ENCODE measurements at regions not wholly inside any gene's neighbourhood (a gene's known extent, or its start where the extent isn't known, plus 50 kb on each side); places are given as distances from the start of the nearest gene placed in this dataset.

GRCh38 chr4:112735474-112735951, 98.6 kb downstream of the LARP7 start:
- Histone ChIP-seq H3K4me1 (ENCODE audit: control insufficient read depth in 1 of 2, insufficient read depth in 2 of 2, low read length in 2 of 2) (no peaks in the 10 kb centered on the region), H4K8ac (ENCODE audit: low read depth, low read length) (no peak overlapping the region), H2BK5ac (ENCODE audit: low read depth, low read length, poor library complexity) (no peak overlapping the region), H3K4me3 (ENCODE audit: low read depth, low read length) (no peak overlapping the region), H3K18ac (ENCODE audit: low read length) (no peak overlapping the region), H4K12ac (ENCODE audit: low read depth, low read length) (no peak overlapping the region), H4K91ac (ENCODE audit: low read depth, low read length) (no peak overlapping the region), H3K14ac (ENCODE audit: low read length) (no peak overlapping the region), H2BK120ac (ENCODE audit: insufficient read depth, low read length, poor library complexity) (no peak overlapping the region), H3K9ac (ENCODE audit: low read length) (no peak overlapping the region), H3K79me1 (ENCODE audit: low read length) (no peaks in the 10 kb centered on the region), H2BK12ac (ENCODE audit: low read length) (no peak overlapping the region), H3K4ac (ENCODE audit: low read depth, low read length) (no peak overlapping the region), H3K27ac (ENCODE audit: low read depth, low read length) (no peak overlapping the region), H3K27me3 (ENCODE audit: insufficient read depth, low read length) (no peaks in the 10 kb centered on the region), H3K4me2 (ENCODE audit: low read length) (no peak overlapping the region), H2AK5ac (ENCODE audit: low read length) (no peak overlapping the region), H3K79me2 (ENCODE audit: control insufficient read depth, insufficient read depth, low read length, poor library complexity) (no peaks in the 10 kb centered on the region), H3K23ac (ENCODE audit: low read length) (no peak overlapping the region), H3K36me3 (ENCODE audit: control insufficient read depth in 1 of 2, insufficient read depth in 2 of 2, low read length in 2 of 2) (no peaks in the 10 kb centered on the region), H2AFZ (ENCODE audit: insufficient read depth, low read length, poor library complexity) (no peak overlapping the region), H3K9me3 (ENCODE audit: insufficient read depth, low read depth, low read length) (no peaks in the 10 kb centered on the region)
- DNase-seq = no peak

- H4K8ac ChIP-seq (ENCODE audit: low read depth, low read length) = no peak overlapping the region
- H3K4ac ChIP-seq (ENCODE audit: low read depth, low read length) = no peak overlapping the region
- H3K9ac ChIP-seq (ENCODE audit: low read length) = no peak overlapping the region
- H3K4me1 ChIP-seq (ENCODE audit: control insufficient read depth in 1 of 2, insufficient read depth in 2 of 2, low read length in 2 of 2) = no peaks in the 10 kb centered on the region
- no peak overlapping the region for H4K12ac ChIP-seq (ENCODE audit: low read depth, low read length)
- H3K4me3 ChIP-seq (ENCODE audit: low read depth, low read length) = no peak overlapping the region
- no peak overlapping the region for H2AK5ac ChIP-seq (ENCODE audit: low read length)
- no peaks in the 10 kb centered on the region for H3K36me3 ChIP-seq (ENCODE audit: control insufficient read depth in 1 of 2, insufficient read depth in 2 of 2, low read length in 2 of 2)
- no peaks in the 10 kb centered on the region for H3K9me3 ChIP-seq (ENCODE audit: insufficient read depth, low read depth, low read length)
- no peaks in the 10 kb centered on the region for H3K27me3 ChIP-seq (ENCODE audit: insufficient read depth, low read length)
- no peak overlapping the region for H2BK12ac ChIP-seq (ENCODE audit: low read length)
- H2AFZ ChIP-seq (ENCODE audit: insufficient read depth, low read length, poor library complexity) = no peak overlapping the region
- WGBS (ENCODE audit: extremely low coverage, insufficient coverage, insufficient read length) = no CpG with 5 or more reads among the region's 1 CpG
- no peak overlapping the region for H3K23ac ChIP-seq (ENCODE audit: low read length)
- no peak overlapping the region for H3K27ac ChIP-seq (ENCODE audit: low read depth, low read length)
- no peak overlapping the region for H4K91ac ChIP-seq (ENCODE audit: low read depth, low read length)
- no peak overlapping the region for H3K14ac ChIP-seq (ENCODE audit: low read length)
- H3K18ac ChIP-seq (ENCODE audit: low read length) = no peak overlapping the region
- H3K79me2 ChIP-seq (ENCODE audit: control insufficient read depth, insufficient read depth, low read length, poor library complexity) = no peaks in the 10 kb centered on the region
- H2BK120ac ChIP-seq (ENCODE audit: insufficient read depth, low read length, poor library complexity) = no peak overlapping the region
- H3K79me1 ChIP-seq (ENCODE audit: low read length) = no peaks in the 10 kb centered on the region
- no peak overlapping the region for H3K4me2 ChIP-seq (ENCODE audit: low read length)
- DNase-seq = no peak
- no peak overlapping the region for H2BK5ac ChIP-seq (ENCODE audit: low read depth, low read length, poor library complexity)
These were observed 99.8 kb downstream of the LARP7 start for GRCh38 chr4:112736718-112737135.

GRCh38 chr4:112739442-112739841, 102.5 kb downstream of the LARP7 start:
- Histone ChIP-seq H3K9me3 (ENCODE audit: insufficient read depth, low read depth, low read length) (no peaks in the 10 kb centered on the region), H3K4me2 (ENCODE audit: low read length) (no peak overlapping the region), H3K27me3 (ENCODE audit: insufficient read depth, low read length) (no peaks in the 10 kb centered on the region), H4K12ac (ENCODE audit: low read depth, low read length) (no peak overlapping the region), H2BK120ac (ENCODE audit: insufficient read depth, low read length, poor library complexity) (no peak overlapping the region), H4K91ac (ENCODE audit: low read depth, low read length) (no peak overlapping the region), H3K9ac (ENCODE audit: low read length) (no peak overlapping the region), H3K4ac (ENCODE audit: low read depth, low read length) (no peak overlapping the region), H3K18ac (ENCODE audit: low read length) (no peak overlapping the region), H2BK12ac (ENCODE audit: low read length) (no peak overlapping the region), H3K79me2 (ENCODE audit: control insufficient read depth, insufficient read depth, low read length, poor library complexity) (no peaks in the 10 kb centered on the region), H3K14ac (ENCODE audit: low read length) (no peak overlapping the region), H3K4me3 (ENCODE audit: low read depth, low read length) (no peak overlapping the region), H3K36me3 (ENCODE audit: control insufficient read depth in 1 of 2, insufficient read depth in 2 of 2, low read length in 2 of 2) (no peaks in the 10 kb centered on the region), H3K79me1 (ENCODE audit: low read length) (no peaks in the 10 kb centered on the region), H3K27ac (ENCODE audit: low read depth, low read length) (no peak overlapping the region), H2AFZ (ENCODE audit: insufficient read depth, low read length, poor library complexity) (no peak overlapping the region), H3K4me1 (ENCODE audit: control insufficient read depth in 1 of 2, insufficient read depth in 2 of 2, low read length in 2 of 2) (no peaks in the 10 kb centered on the region), H4K8ac (ENCODE audit: low read depth, low read length) (no peak overlapping the region), H2AK5ac (ENCODE audit: low read length) (no peak overlapping the region), H3K23ac (ENCODE audit: low read length) (no peak overlapping the region), H2BK5ac (ENCODE audit: low read depth, low read length, poor library complexity) (no peak overlapping the region)
- DNase-seq = no peak
- WGBS (ENCODE audit: extremely low coverage, insufficient coverage, insufficient read length) = no CpG with 5 or more reads among the region's 8 CpGs

- H4K12ac ChIP-seq (ENCODE audit: low read depth, low read length) = no peak overlapping the region
- no peak overlapping the region for H3K4ac ChIP-seq (ENCODE audit: low read depth, low read length)
- H4K91ac ChIP-seq (ENCODE audit: low read depth, low read length) = no peak overlapping the region
- H3K27ac ChIP-seq (ENCODE audit: low read depth, low read length) = no peak overlapping the region
- no peaks in the 10 kb centered on the region for H3K27me3 ChIP-seq (ENCODE audit: insufficient read depth, low read length)
- no peak overlapping the region for H2AFZ ChIP-seq (ENCODE audit: insufficient read depth, low read length, poor library complexity)
- no peak overlapping the region for H2AK5ac ChIP-seq (ENCODE audit: low read length)
- no peaks in the 10 kb centered on the region for H3K4me1 ChIP-seq (ENCODE audit: control insufficient read depth in 1 of 2, insufficient read depth in 2 of 2, low read length in 2 of 2)
- no peaks in the 10 kb centered on the region for H3K9me3 ChIP-seq (ENCODE audit: insufficient read depth, low read depth, low read length)
- H2BK12ac ChIP-seq (ENCODE audit: low read length) = no peak overlapping the region
- H2BK120ac ChIP-seq (ENCODE audit: insufficient read depth, low read length, poor library complexity) = no peak overlapping the region
- no CpG with 5 or more reads among the region's 1 CpG for whole genome bisulfite sequencing (ENCODE audit: extremely low coverage, insufficient coverage, insufficient read length)
- no peak overlapping the region for H2BK5ac ChIP-seq (ENCODE audit: low read depth, low read length, poor library complexity)
- H3K23ac ChIP-seq (ENCODE audit: low read length) = no peak overlapping the region
- no peaks in the 10 kb centered on the region for H3K79me1 ChIP-seq (ENCODE audit: low read length)
- no peaks in the 10 kb centered on the region for H3K36me3 ChIP-seq (ENCODE audit: control insufficient read depth in 1 of 2, insufficient read depth in 2 of 2, low read length in 2 of 2)
- no peak overlapping the region for H4K8ac ChIP-seq (ENCODE audit: low read depth, low read length)
- no peak overlapping the region for H3K9ac ChIP-seq (ENCODE audit: low read length)
- H3K14ac ChIP-seq (ENCODE audit: low read length) = no peak overlapping the region
- no peak overlapping the region for H3K4me3 ChIP-seq (ENCODE audit: low read depth, low read length)
- H3K4me2 ChIP-seq (ENCODE audit: low read length) = no peak overlapping the region
- H3K79me2 ChIP-seq (ENCODE audit: control insufficient read depth, insufficient read depth, low read length, poor library complexity) = no peaks in the 10 kb centered on the region
- no peak overlapping the region for H3K18ac ChIP-seq (ENCODE audit: low read length)
- DNase-seq = no peak
These were observed 110.1 kb downstream of the LARP7 start for GRCh38 chr4:112747036-112747435.

Data from trophoblast cell (in vitro differentiated cells and primary cell).